ENCODE measurements at regions not wholly inside any gene's neighbourhood (a gene's known extent, or its start where the extent isn't known, plus 50 kb on each side); places are given as distances from the start of the nearest gene placed in this dataset.

DNA sequence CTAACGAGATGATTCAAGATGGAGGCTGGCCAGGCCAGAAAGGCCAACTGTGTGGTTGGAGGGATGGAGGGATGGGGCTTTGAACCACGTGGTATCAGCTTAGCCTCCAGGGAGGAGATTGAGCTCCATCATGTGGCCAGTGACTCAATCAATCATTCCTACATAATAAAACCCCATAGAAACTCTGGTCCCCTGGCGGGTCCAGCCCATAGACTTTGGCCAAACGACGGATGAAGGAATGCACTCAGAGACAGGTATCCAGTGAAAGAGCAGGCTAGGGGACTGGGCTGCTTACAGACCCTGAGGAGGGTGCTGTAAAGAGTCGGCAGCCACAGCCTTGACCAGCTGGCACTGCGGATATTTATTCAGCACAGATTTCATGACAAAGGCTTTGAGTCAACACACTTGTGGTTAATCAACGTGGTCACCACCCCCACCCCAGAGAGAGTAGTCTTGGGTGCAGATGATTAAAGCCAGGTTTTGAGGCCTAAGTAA is 308.7 kb upstream of the TNRC6C start:
- DNase-seq (ENCODE audit: extremely low spot score, unreplicated experiment) = no peak
- no peaks in the 10 kb centered on the region for H3K36me3 Mint-ChIP-seq (ENCODE audit: unreplicated experiment)

DNA sequence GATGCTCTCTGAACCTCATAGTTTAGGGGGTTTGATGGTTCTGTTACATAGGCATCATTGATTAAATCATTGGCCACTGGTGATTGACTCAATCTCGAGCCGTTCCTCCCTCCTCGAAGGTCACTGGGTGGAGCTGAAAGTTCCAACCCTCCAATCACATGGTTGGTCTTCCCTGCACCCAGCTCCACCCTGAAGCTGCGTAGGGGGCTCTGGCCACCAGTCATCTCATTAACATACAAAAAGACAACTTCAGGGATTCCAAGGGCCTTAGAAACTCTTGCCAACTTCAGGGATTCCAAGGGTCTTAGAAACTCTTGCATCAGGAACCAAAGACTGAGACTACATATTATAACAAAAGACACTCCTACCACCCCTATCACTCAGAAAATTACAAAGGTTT is 306.5 kb upstream of the TNRC6C start:
- no peak for DNase-seq (ENCODE audit: extremely low spot score, unreplicated experiment)
- TF ChIP-seq, protein P1, sequence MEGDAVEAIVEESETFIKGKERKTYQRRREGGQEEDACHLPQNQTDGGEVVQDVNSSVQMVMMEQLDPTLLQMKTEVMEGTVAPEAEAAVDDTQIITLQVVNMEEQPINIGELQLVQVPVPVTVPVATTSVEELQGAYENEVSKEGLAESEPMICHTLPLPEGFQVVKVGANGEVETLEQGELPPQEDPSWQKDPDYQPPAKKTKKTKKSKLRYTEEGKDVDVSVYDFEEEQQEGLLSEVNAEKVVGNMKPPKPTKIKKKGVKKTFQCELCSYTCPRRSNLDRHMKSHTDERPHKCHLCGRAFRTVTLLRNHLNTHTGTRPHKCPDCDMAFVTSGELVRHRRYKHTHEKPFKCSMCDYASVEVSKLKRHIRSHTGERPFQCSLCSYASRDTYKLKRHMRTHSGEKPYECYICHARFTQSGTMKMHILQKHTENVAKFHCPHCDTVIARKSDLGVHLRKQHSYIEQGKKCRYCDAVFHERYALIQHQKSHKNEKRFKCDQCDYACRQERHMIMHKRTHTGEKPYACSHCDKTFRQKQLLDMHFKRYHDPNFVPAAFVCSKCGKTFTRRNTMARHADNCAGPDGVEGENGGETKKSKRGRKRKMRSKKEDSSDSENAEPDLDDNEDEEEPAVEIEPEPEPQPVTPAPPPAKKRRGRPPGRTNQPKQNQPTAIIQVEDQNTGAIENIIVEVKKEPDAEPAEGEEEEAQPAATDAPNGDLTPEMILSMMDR (IDR thresholded peaks at IDR 0.05) = no peak
- H3K36me3 Mint-ChIP-seq (ENCODE audit: unreplicated experiment) = no peaks in the 10 kb centered on the region
- H3K4me3 Mint-ChIP-seq (ENCODE audit: unreplicated experiment) = no peak overlapping the region
- peaks cover 5% of the 10 kb centered on the region for H3K9me3 Mint-ChIP-seq (ENCODE audit: unreplicated experiment)
- H3K27me3 Mint-ChIP-seq (ENCODE audit: unreplicated experiment) = peaks cover 39% of the 10 kb centered on the region
- no peak overlapping the region for H3K27ac Mint-ChIP-seq (ENCODE audit: unreplicated experiment)
- no peaks in the 10 kb centered on the region for H3K4me1 Mint-ChIP-seq (ENCODE audit: unreplicated experiment)

More for the DNA sequence above, 308.7 kb upstream of the TNRC6C start:
- Mint-ChIP-seq H3K4me1 (ENCODE audit: unreplicated experiment) (peaks cover 3% of the 10 kb centered on the region), H3K9me3 (ENCODE audit: unreplicated experiment) (peaks cover 5% of the 10 kb centered on the region), H3K27ac (ENCODE audit: unreplicated experiment) (no peak overlapping the region), H3K4me3 (ENCODE audit: unreplicated experiment) (no peak overlapping the region), H3K27me3 (ENCODE audit: unreplicated experiment) (peaks cover 30% of the 10 kb centered on the region)
- TF ChIP-seq, protein P1 (IDR thresholded peaks at IDR 0.05) = no peak

DNA sequence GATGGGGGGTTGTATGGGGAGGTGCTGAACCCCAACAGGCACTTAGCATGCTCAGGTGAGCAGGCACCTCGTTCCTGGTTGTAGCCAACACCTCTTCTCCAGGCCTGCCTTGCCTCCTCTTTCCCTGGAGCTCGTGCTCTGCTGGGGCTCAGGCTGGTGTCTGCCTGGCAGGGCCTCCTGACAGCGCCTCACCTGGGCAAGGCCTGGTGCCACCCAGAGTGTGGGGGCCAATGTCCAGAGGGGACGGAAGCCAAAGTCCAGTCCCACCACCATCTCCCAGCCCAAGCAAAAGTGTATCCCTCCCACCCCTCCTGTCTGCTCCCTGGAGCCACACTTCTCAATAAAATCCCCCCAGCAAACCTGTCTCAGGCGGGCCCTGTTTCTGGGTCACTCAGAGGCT is 304.2 kb upstream of the TNRC6C start:
- H3K4me3 Mint-ChIP-seq (ENCODE audit: unreplicated experiment) = no peak overlapping the region
- TF ChIP-seq, protein P1 (IDR thresholded peaks at IDR 0.05) = no peak
- H3K27me3 Mint-ChIP-seq (ENCODE audit: unreplicated experiment) = peaks cover 46% of the 10 kb centered on the region
- no peak for DNase-seq (ENCODE audit: extremely low spot score, unreplicated experiment)
- H3K4me1 Mint-ChIP-seq (ENCODE audit: unreplicated experiment) = no peaks in the 10 kb centered on the region
- no peak overlapping the region for H3K27ac Mint-ChIP-seq (ENCODE audit: unreplicated experiment)
- H3K9me3 Mint-ChIP-seq (ENCODE audit: unreplicated experiment) = no peaks in the 10 kb centered on the region
- no peaks in the 10 kb centered on the region for H3K36me3 Mint-ChIP-seq (ENCODE audit: unreplicated experiment)

DNA sequence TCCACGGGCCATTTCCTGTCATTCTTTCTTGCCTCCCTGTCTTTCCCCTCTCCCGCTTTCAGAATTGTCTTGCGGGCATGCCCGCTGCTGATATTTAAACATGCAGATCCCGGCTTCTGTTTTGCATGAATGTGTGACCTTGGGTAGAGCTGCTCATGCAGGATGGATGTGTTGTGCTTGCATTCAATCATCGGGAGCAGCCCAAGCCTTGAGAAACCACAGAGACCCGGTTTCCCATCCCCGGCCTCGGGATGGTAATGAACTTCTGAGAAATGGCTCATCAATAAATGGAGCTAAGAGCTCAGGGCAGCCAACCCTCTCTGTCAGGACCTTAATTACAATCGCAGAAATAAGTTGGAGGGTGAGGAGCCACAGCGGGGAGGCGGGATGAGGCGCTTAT is 303.7 kb upstream of the TNRC6C start:
- TF ChIP-seq, protein P1 (IDR thresholded peaks at IDR 0.05) = no peak
- Mint-ChIP-seq H3K4me1 (ENCODE audit: unreplicated experiment) (no peaks in the 10 kb centered on the region), H3K9me3 (ENCODE audit: unreplicated experiment) (no peaks in the 10 kb centered on the region), H3K27ac (ENCODE audit: unreplicated experiment) (no peak overlapping the region), H3K4me3 (ENCODE audit: unreplicated experiment) (no peak overlapping the region), H3K36me3 (ENCODE audit: unreplicated experiment) (no peaks in the 10 kb centered on the region), H3K27me3 (ENCODE audit: unreplicated experiment) (peaks cover 46% of the 10 kb centered on the region)
- no peak for DNase-seq (ENCODE audit: extremely low spot score, unreplicated experiment)

DNA sequence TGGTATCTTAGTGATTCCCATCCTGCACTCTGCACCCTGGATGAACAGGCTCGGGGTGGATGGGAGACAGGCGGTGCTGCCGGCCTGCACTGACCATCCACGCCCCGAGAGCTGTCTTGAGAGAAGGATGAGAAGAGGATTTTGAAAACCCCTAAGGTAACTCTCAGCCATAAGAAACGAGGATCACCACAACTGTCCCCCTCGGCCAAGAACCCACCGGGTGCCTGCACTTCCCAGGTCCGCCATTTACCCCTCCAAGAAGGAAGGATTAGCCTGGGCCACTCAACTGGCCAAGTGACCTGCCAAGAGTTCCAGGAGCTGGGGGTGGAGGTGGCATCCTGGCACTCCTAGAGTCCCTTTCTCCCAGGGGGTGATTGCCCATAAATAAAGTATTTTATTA is 302.4 kb upstream of the TNRC6C start:
- DNase-seq (ENCODE audit: extremely low spot score, unreplicated experiment) = no peak

More for the DNA sequence above, 302.4 kb upstream of the TNRC6C start:
- no peak overlapping the region for H3K27ac Mint-ChIP-seq (ENCODE audit: unreplicated experiment)
- peaks cover 53% of the 10 kb centered on the region for H3K27me3 Mint-ChIP-seq (ENCODE audit: unreplicated experiment)
- H3K9me3 Mint-ChIP-seq (ENCODE audit: unreplicated experiment) = no peaks in the 10 kb centered on the region
- no peak overlapping the region for H3K4me3 Mint-ChIP-seq (ENCODE audit: unreplicated experiment)
- TF ChIP-seq, protein P1 (IDR thresholded peaks at IDR 0.05) = no peak
- no peaks in the 10 kb centered on the region for H3K4me1 Mint-ChIP-seq (ENCODE audit: unreplicated experiment)
- no peaks in the 10 kb centered on the region for H3K36me3 Mint-ChIP-seq (ENCODE audit: unreplicated experiment)

Measured in osteocyte (in vitro differentiated cells).